K562 (cell line): ENCODE measurements at regions not wholly inside any gene's neighbourhood (a gene's known extent, or its start where the extent isn't known, plus 50 kb on each side); places are given as distances from the start of the nearest gene placed in this dataset.

Source experiments
- ATAC-seq: fragments of 200-7000 bp; cut with Tn5 transposase; 3 replicates; pipeline ENCODE4 v1.9.1; 2020; ENCODE audit warnings: moderate library complexity
- BruUV-seq: library from RNA; stranded (reverse); fragments of 400-500 nt; replicated peaks from 2 replicates; lab custom pipeline; 2021; lab: Mats Ljungman, UMichigan
- CTCF ChIA-PET: fragments of 300-600 bp; formaldehyde crosslinking; extraction: SDS; loops from one replicate; lab custom pipeline; 2021; ENCODE audit warnings: low intra/inter-chr PET ratio; lab: Yijun Ruan, JAX
- POLR2A ChIA-PET: fragments of 300-600, 350-650 bp; sonication (Branson Sonifier 250); formaldehyde crosslinking; extraction: SDS; loops from one replicate; lab custom pipeline; 2021; ENCODE audit warnings: antibody characterized with exemption, inconsistent platforms; lab: Yijun Ruan, JAX
- DNase-seq, 4 experiments: peaks; one replicate each; pipeline versions ENCODE4 v3.0.0 to v3.0.0-alpha.2; 2011 to 2018; ENCODE audit warnings: low spot score in 3 of 4, mixed read lengths in 3 of 4; ENCODE audit errors: extremely low read depth in 1 of 4
- FAIRE-seq: peaks from 2 replicates; lab custom pipeline; 2011; peaks lifted over from hg19 to GRCh38; lab: Jason Lieb, UNC
- H2AFZ ChIP-seq: 2 replicates; pipeline ENCODE4 v1.6.0; 2011; ENCODE audit warnings: low read depth, low read length, control low read depth, inconsistent platforms
- H3K27ac ChIP-seq: fragments of 200-600 bp; 3 replicates; pipeline ENCODE4 v1.8.0; 2011; ENCODE audit warnings: low read depth, mild to moderate bottlenecking, control low read depth, inconsistent platforms, low read length, moderate library complexity, mixed read lengths; ENCODE audit errors: extremely low read depth
- H3K27me3 ChIP-seq, 2 experiments: fragments of 300-600 bp in 1 of 2; 2 replicates in 1 of 2; 3 replicates in 1 of 2; pipeline versions ENCODE4 v1.6.0 to v1.8.0; 2011; ENCODE audit warnings: inconsistent platforms in 2 of 2, low read length in 2 of 2, mild to moderate bottlenecking in 1 of 2, mixed read lengths in 1 of 2, moderate library complexity in 1 of 2; ENCODE audit not compliant: control insufficient read depth in 2 of 2, insufficient read depth in 2 of 2
- H3K36me3 ChIP-seq: fragments of 300-600 bp; 3 replicates; pipeline ENCODE4 v1.8.0; 2011; ENCODE audit warnings: mild to moderate bottlenecking, low read length, inconsistent platforms; ENCODE audit not compliant: control insufficient read depth, insufficient read depth
- H3K4me1 ChIP-seq, 2 experiments: fragments of 200-600 bp in 1 of 2; replicated peaks in 1 of 2; 2 replicates in 1 of 2; 3 replicates in 1 of 2; pipeline versions ENCODE4 v1.5.1 to v1.8.0; 2011; ENCODE audit warnings: inconsistent platforms in 2 of 2, low read length in 2 of 2, mild to moderate bottlenecking in 1 of 2, mixed read lengths in 1 of 2, moderate library complexity in 1 of 2; ENCODE audit not compliant: control insufficient read depth in 2 of 2, insufficient read depth in 2 of 2
- H3K4me2 ChIP-seq: 2 replicates; pipeline ENCODE4 v1.6.1; 2011; ENCODE audit warnings: low read length, control low read depth, inconsistent platforms, mixed read lengths; ENCODE audit not compliant: insufficient read depth
- H3K4me3 ChIP-seq: fragments of 200-600 bp; sonication (generic), shearing (Covaris generic); 2 replicates; pipeline ENCODE4 v1.5.1; 2016; ENCODE audit warnings: control low read depth, inconsistent platforms
- H3K79me2 ChIP-seq: fragments of 200-600 bp; 3 replicates; pipeline ENCODE4 v1.8.0; 2011; ENCODE audit warnings: low read length, inconsistent platforms; ENCODE audit not compliant: control insufficient read depth, insufficient read depth
- H3K9ac ChIP-seq, 2 experiments: 2 replicates each; pipeline versions ENCODE4 v1.6.0 to v1.6.1; 2011; ENCODE audit warnings: low read depth in 2 of 2, low read length in 2 of 2, control low read depth in 1 of 2, inconsistent platforms in 1 of 2, mild to moderate bottlenecking in 1 of 2, mixed read lengths in 1 of 2; ENCODE audit not compliant: insufficient read depth in 1 of 2
- H3K9me1 ChIP-seq: one replicate; pipeline ENCODE4 v1.6.0; 2011; ENCODE audit warnings: inconsistent platforms, mild to moderate bottlenecking, low read length, moderate library complexity; ENCODE audit not compliant: control insufficient read depth, insufficient read depth
- H3K9me3 ChIP-seq: replicated peaks from 2 replicates; pipeline ENCODE4 v1.5.1; 2011; ENCODE audit warnings: low read depth, low read length, inconsistent platforms; ENCODE audit not compliant: control insufficient read depth, insufficient read depth
- H4K20me1 ChIP-seq: replicated peaks from 2 replicates; pipeline ENCODE4 v1.6.1; 2011; ENCODE audit warnings: low read length, inconsistent platforms, mixed read lengths; ENCODE audit not compliant: control insufficient read depth, insufficient read depth
- E2F1 ChIP-seq: sonication (generic); formaldehyde crosslinking; IDR thresholded peaks from 2 replicates; pipeline ENCODE4 v1.8.1; 2023; ENCODE audit warnings: mild to moderate bottlenecking, missing genetic modification reagents, moderate library complexity
- HMG20A ChIP-seq: fragments of 450-650 bp; formaldehyde crosslinking; conservative IDR thresholded peaks from 2 replicates; pipeline ENCODE4 v1.4.0; 2020; ENCODE audit warnings: mild to moderate bottlenecking, mixed read lengths
- HNRNPK ChIP-seq: fragments of 200-400 bp; formaldehyde crosslinking; IDR thresholded peaks from one replicate; pipeline ENCODE4 v1.6.1; 2018; ENCODE audit warnings: mild to moderate bottlenecking, low read depth, low read length; ENCODE audit not compliant: poor library complexity, severe bottlenecking
- NONO ChIP-seq, 2 experiments: fragments of 200-400 bp in 1 of 2; fragments of 450-650 bp in 1 of 2; formaldehyde crosslinking in 1 of 2; IDR thresholded peaks; 2 replicates each; pipeline ENCODE4 v1.6.1; 2017; ENCODE audit warnings: low read depth in 2 of 2, mild to moderate bottlenecking in 2 of 2, moderate library complexity in 2 of 2, low read length in 1 of 2
- NRF1 ChIP-seq, 2 experiments: fragments of 450-650 bp; IDR thresholded peaks in 1 of 2; conservative IDR thresholded peaks in 1 of 2; 2 replicates each; pipeline ENCODE4 v1.6.1; 2014; ENCODE audit warnings: mild to moderate bottlenecking in 2 of 2
- RBM39 ChIP-seq: fragments of 200-400 bp; formaldehyde crosslinking; optimal IDR thresholded peaks from 2 replicates; pipeline ENCODE3; 2018; ENCODE audit warnings: low read depth, low read length
- RERE ChIP-seq: sonication (generic); formaldehyde crosslinking; IDR thresholded peaks from 2 replicates; pipeline ENCODE4 v1.8.0; 2023; ENCODE audit warnings: missing genetic modification reagents, mild to moderate bottlenecking, borderline replicate concordance
- SAFB ChIP-seq: fragments of 200-400 bp; formaldehyde crosslinking; IDR thresholded peaks from 2 replicates; pipeline ENCODE4 v1.6.1; 2017; ENCODE audit warnings: low read depth, low read length, borderline replicate concordance
- SMARCA5 ChIP-seq: fragments of 450-650 bp; IDR thresholded peaks from 2 replicates; pipeline ENCODE4 v1.6.1; 2016
- TSC22D4 ChIP-seq: fragments of 450-650 bp; IDR thresholded peaks from 2 replicates; pipeline ENCODE4 v1.6.1; 2016; ENCODE audit warnings: missing genetic modification characterization, missing biosample characterization, control low read depth
- ZNF717 ChIP-seq: fragments of 250-450 bp; sonication (Bioruptor Pico); IDR thresholded peaks from 2 replicates; pipeline ENCODE4 v1.5.0; 2021
- WGBS: fragments of 100-300 bp; shearing (Covaris generic); methylation state at CpG from one replicate; pipeline ENCODE4 v1.1.6; 2016; ENCODE audit warnings: low coverage, mixed read lengths; ENCODE audit not compliant: insufficient coverage; ENCODE audit errors: missing lambda C conversion rate; 5-methylcytosine and 5-hydroxymethylcytosine counted together
- in situ Hi-C: fragments of 300-500 bp; cut with MboI; formaldehyde crosslinking; loops from 4 replicates; pipeline ENCODE4 v1.15.0; 2018; ENCODE audit warnings: inconsistent platforms, mixed read lengths
- intact Hi-C: fragments of 100-400 bp; cut with micrococcal nuclease; formaldehyde crosslinking; loops from 2 replicates; pipeline ENCODE4 v1.14.2; 2022
- TF ChIP-seq, protein P1 (sequence below): fragments of 250-450 bp; sonication (Bioruptor Pico); IDR thresholded peaks from 2 replicates; pipeline ENCODE4 v1.5.0; 2021; ENCODE audit warnings: mild to moderate bottlenecking, borderline replicate concordance
- TF ChIP-seq, protein P2 (sequence below): fragments of 450-650 bp; IDR thresholded peaks from one replicate; pipeline ENCODE4 v1.6.1; 2018; ENCODE audit warnings: mild to moderate bottlenecking, moderate library complexity; ENCODE audit not compliant: partially characterized antibody

DNA sequence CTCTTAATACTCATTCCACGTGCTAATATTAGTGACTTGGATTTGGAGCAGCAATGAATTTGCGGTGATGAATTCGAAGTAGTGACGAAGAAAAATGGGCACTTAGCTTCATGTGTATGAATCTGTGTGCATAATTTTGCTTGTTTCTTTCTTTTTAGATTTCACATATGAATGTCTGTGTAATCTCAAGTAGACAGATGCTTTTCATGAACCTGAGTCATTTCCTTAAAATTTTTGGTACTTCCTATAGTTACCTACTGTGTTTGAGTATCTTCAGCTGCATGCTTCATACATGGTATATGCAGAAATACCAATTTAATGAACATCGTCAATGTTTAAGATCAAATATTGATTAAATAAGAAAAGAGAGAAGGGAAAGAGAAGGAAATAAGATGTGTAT lies 540.2 kb downstream of the RAB38 start:
- Histone ChIP-seq H4K20me1 (no peaks in the 10 kb centered on the region), H3K9ac (no peak overlapping the region), H3K9me1 (no peaks in the 10 kb centered on the region), H3K27ac (no peak overlapping the region), H3K9me3 (no peaks in the 10 kb centered on the region), H3K4me1 (no peaks in the 10 kb centered on the region), H3K4me2 (no peak overlapping the region), H3K27me3 (no peaks in the 10 kb centered on the region), H3K36me3 (no peaks in the 10 kb centered on the region), H3K4me3 (no peak overlapping the region), H3K79me2 (no peaks in the 10 kb centered on the region), H2AFZ (no peak overlapping the region)
- WGBS = 1% methylated on average over 5 of the region's 5 CpGs
- in situ Hi-C loops (no loop called here), intact Hi-C loops (no loop called here)
- ChIA-PET CTCF (no interaction called here), POLR2A (no interaction called here)
- DNase-seq (no peak), FAIRE-seq (no peak), ATAC-seq (no peak)
- no TSS peak for BruUV-seq
- TF ChIP-seq SAFB (no peak), HMG20A (no peak), RERE (CRISPR knock-in tag) (no peak), ZNF717 (CRISPR knock-in tag) (no peak), NONO (IDR thresholded peaks at IDR 0.05; ENCODE audit: low read depth in 2 of 2, low read length in 1 of 2) (no peak), NRF1 (conservative IDR thresholded peaks at IDR 0.05 in 1 of 2, IDR thresholded peaks at IDR 0.05 in 1 of 2) (no peak), TSC22D4 (tag) (no peak), E2F1 (CRISPR knock-in tag) (no peak), HNRNPK (no peak), SMARCA5 (no peak), RBM39 (no peak)
- TF ChIP-seq, protein P1, sequence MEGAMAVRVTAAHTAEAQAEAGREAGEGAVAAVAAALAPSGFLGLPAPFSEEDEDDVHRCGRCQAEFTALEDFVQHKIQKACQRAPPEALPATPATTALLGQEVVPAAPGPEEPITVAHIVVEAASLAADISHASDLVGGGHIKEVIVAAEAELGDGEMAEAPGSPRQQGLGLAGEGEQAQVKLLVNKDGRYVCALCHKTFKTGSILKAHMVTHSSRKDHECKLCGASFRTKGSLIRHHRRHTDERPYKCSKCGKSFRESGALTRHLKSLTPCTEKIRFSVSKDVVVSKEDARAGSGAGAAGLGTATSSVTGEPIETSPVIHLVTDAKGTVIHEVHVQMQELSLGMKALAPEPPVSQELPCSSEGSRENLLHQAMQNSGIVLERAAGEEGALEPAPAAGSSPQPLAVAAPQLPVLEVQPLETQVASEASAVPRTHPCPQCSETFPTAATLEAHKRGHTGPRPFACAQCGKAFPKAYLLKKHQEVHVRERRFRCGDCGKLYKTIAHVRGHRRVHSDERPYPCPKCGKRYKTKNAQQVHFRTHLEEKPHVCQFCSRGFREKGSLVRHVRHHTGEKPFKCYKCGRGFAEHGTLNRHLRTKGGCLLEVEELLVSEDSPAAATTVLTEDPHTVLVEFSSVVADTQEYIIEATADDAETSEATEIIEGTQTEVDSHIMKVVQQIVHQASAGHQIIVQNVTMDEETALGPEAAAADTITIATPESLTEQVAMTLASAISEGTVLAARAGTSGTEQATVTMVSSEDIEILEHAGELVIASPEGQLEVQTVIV (CRISPR knock-in tag) = no peak
- TF ChIP-seq, protein P2, sequence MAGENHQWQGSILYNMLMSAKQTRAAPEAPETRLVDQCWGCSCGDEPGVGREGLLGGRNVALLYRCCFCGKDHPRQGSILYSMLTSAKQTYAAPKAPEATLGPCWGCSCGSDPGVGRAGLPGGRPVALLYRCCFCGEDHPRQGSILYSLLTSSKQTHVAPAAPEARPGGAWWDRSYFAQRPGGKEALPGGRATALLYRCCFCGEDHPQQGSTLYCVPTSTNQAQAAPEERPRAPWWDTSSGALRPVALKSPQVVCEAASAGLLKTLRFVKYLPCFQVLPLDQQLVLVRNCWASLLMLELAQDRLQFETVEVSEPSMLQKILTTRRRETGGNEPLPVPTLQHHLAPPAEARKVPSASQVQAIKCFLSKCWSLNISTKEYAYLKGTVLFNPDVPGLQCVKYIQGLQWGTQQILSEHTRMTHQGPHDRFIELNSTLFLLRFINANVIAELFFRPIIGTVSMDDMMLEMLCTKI = no peak
